SKM-1 treated with dmso at 0.1 percent for 144 hours (cell line): ENCODE measurements at regions not wholly inside any gene's neighbourhood (a gene's known extent, or its start where the extent isn't known, plus 50 kb on each side); places are given as distances from the start of the nearest gene placed in this dataset.

Experiments used
- DNase-seq: peaks from one replicate; lab custom pipeline; 2025; ENCODE audit not compliant: unreplicated experiment; lab: John Stamatoyannopoulos, UW

- no peak for DNase-seq
Measured at GRCh38 chr3:178259703-178260102, 276.5 kb upstream of the KCNMB2 start.

GRCh38 chr3:178260887-178261565 is 275.2 kb upstream of the KCNMB2 start:
- no peak for DNase-seq

GRCh38 chr3:178263236-178263916 is 272.9 kb upstream of the KCNMB2 start:
- DNase-seq, result peak; percentile 82

- no peak for DNase-seq
Measured at GRCh38 chr3:178267158-178267844, 268.9 kb upstream of the KCNMB2 start.

GRCh38 chr3:178270838-178271237 is 265.4 kb upstream of the KCNMB2 start:
- no peak for DNase-seq

DNA sequence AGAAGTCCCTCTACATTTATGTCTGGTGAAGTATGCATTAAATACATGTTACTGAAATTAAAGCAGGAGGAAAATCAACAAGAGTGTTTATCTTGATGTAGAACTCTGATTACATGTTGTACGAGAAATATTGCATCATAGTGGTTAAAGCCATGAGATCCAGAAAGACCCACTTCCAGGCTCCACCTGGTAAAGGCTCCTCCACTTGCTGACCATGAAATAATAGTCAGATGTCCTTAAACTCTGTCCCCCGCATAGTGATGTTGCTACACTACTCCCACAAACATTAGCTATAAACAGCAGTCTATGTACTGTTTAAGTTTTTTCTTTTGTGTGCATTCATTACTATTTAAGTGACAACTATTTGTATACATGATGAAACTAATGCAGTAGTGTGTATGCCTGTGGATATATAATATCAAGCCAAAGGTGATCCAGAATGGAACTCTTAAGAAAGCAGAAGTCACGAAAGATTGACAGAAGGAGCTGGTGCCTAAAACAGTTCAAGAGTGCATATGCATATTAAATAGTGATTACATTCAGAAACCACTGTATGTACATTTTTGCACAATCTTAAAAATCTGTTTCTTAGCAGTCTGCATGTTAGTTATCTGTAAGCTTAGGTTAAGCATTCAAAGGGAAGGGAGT is 264.4 kb upstream of the KCNMB2 start:
- DNase-seq, result no peak

DNA sequence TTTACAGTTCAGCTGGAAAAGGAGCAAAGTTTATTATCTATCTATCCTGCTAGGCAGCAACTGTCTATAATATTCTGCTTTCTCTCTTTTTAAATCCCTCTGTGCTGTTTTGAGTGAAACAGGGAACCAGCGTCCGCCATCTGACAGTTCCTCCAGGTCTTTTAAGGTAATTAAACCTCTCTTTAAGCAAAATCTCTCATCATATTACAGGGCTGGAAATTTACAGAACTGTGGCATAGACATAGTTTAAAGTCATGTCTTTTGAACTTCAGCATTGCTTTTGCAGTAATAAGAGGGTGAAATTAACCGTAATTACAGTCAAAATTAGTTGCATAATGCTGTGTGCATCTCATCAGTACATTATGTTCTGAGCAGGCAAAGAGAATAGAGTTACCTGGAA is 263.4 kb upstream of the KCNMB2 start:
- DNase-seq, result no peak

- no peak for DNase-seq
Measured at GRCh38 chr3:178274711-178275110, 261.5 kb upstream of the KCNMB2 start.

- DNase-seq, result no peak
Measured at GRCh38 chr3:178275311-178275710, 260.9 kb upstream of the KCNMB2 start.

DNA sequence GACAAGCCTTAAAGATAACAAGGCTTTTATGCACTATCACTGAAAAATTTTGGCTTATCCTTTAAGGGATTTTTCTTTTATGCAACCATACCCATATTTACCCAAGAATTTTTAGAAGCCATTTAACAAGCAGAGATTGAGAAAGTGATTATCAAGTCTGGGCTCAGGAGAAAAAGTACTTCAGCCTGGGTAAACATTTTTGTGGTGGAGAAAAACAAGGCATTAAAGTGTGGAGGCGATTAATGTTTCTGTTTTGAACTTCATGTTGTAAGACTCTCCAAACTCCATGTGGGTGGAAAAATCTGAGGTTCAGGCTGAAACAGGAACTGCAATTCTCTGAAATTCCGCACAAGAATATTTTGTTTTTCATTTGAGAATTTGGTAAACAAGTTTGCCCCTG is 260.4 kb upstream of the KCNMB2 start:
- no peak for DNase-seq

DNA sequence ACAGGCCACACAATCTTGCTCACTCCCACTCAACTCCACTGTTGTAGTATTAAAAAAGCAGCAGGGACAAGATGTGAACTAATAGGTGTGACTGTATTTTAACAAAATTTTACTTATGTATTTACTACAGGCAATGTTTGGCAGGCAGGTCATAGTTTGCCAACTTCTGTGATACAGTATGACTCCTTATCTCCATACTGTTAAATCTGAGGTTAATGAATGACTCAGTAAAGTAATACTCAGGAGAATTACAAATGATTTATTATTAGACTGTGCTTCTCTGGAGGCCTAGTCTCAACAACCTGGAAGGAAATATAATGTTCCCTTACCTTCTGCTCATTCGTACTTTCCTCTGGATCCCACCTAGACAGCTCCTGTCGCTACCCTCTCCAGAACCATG is 258.6 kb upstream of the KCNMB2 start:
- no peak for DNase-seq

DNA sequence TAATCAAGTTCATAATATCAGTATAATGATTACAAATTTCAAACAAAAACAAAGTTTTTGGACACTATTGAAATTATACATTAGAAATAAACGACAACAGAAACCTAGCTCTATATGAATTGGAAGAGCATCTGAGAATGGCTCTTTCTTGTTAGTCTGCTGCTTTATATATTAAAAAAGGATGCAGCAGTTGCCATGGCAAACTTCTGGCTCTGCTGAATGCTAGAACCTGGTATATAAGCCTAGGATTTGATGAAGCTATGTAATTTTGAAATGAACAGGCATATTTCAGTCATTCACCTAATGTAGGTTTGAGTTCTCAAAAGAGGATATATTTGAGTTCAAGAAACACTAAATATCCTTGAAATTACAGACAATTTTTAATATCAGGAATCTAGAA is 252.7 kb upstream of the KCNMB2 start:
- no peak for DNase-seq

- DNase-seq, result no peak
Measured at GRCh38 chr3:178284181-178284580, 252.1 kb upstream of the KCNMB2 start.

- no peak for DNase-seq
Measured at GRCh38 chr3:178288074-178288473, 248.2 kb upstream of the KCNMB2 start.

GRCh38 chr3:178289544-178290160 is 246.6 kb upstream of the KCNMB2 start:
- DNase-seq, result no peak

DNA sequence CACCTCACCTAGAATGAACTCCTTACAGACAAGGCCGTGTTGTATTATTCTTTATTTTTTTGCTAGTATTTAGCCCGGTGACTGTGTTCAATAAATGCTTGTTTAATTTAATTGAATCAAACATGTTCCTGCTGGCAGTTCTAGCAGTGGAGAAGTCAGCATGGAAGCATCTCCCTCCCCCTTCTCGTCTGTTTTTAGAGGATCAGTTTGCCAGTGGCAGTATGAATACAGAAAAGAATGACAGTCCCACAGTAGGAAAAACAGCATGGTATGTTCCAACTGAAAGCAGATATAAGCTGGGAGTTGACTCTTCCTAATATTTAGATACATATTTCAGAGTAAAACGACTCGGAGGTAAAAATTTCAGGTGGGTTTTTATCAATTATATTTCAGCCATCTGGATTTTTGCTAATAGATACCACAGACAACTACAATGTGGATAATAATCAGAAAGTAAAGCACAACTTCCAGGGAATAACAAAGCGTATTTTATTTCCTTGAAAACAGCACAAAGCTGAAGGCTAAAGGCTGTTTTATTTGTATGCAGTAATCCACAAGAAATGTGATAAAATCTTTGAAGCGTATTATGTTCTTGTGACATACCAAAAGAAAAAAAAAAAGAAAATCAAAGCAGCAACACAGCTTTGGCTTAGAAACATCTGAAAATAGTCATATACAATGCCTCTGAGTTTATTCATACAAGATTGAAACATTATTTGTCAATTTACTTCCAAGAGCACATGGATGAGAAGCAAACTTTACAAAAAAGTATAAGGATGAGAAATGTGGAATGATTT is 244.5 kb upstream of the KCNMB2 start:
- no peak for DNase-seq

DNA sequence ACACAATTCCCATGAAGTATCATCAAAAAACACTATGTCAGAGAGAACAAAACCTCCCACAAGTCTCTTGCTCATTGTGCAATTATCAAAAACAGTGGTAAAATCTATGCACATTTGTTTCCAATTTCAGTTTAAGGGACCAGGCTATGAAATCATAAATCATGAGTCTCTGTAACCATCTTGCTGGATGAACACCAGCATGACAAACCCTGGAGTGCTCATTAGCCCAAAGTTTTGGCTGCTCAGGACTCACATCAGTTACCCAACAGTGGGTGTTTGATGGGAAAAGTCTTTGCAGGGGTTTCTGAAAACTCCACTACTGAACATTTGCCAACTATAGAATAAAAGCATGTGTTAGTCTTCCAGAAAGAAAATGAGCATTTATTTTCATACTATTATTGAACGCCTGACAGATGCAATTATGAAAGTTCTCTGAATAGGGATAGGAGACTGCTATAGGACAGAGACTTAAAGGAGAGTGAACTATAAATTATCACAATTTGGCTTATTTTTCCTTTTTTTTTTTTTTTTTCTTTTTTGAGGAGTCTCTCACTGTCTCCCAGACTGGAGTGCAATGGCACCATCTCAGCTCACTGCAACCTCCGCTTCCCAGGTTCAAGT is 240.8 kb upstream of the KCNMB2 start:
- no peak for DNase-seq

- no peak for DNase-seq
Measured at GRCh38 chr3:178297199-178297598, 239.0 kb upstream of the KCNMB2 start.

DNA sequence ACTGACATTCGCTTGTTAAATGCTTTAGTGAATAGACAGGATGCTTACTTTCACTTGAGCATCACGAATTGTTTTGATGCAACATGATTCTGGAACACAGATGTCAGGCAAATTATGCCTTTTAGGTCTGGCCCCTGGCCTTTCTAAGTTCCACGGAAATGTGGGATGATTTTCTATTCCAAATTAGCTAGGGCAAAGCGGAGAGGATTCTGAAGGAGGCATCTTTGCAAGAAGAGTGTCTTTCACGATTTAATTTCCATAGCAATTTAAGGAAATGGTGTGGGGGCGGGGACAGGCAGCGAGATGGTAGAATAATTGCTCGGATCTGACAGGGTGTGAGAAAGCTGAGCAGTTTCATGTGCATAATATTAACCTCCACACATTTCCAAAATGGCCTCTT is 238.5 kb upstream of the KCNMB2 start:
- DNase-seq, result no peak

- no peak for DNase-seq
Measured at GRCh38 chr3:178300441-178300959, 235.7 kb upstream of the KCNMB2 start.
